H1 (cell line): ENCODE measurements at regions not wholly inside any gene's neighbourhood (a gene's known extent, or its start where the extent isn't known, plus 50 kb on each side); places are given as distances from the start of the nearest gene placed in this dataset.

ENCODE experiments used
- CTCF ChIA-PET: fragments of 300-600 bp; sonication (Branson Sonifier 250); formaldehyde crosslinking; loops from one replicate; lab custom pipeline; 2021; ENCODE audit not compliant: partially characterized antibody; lab: Charles Lee
- POLR2A ChIA-PET: fragments of 300-600 bp; sonication (Branson Sonifier 250); formaldehyde crosslinking; loops from one replicate; lab custom pipeline; 2021; ENCODE audit warnings: inconsistent platforms; ENCODE audit not compliant: partially characterized antibody; lab: Charles Lee
- DNase-seq, 2 experiments: peaks; one replicate each; pipeline versions ENCODE4 v3.0.0 to v3.0.0-alpha.2; 2010 to 2022; ENCODE audit warnings: low spot score in 2 of 2, low read depth in 1 of 2, mixed read lengths in 1 of 2
- FAIRE-seq: peaks from 2 replicates; lab custom pipeline; 2011; peaks lifted over from hg19 to GRCh38; lab: Jason Lieb, UNC
- H2AFZ ChIP-seq: 2 replicates; pipeline ENCODE4 v1.8.1; 2012; ENCODE audit warnings: low read length, inconsistent platforms
- H2AK5ac ChIP-seq: 2 replicates; pipeline ENCODE4 v1.6.1; 2013; ENCODE audit warnings: low read depth, low read length
- H2BK120ac ChIP-seq: replicated peaks from 2 replicates; pipeline ENCODE3; 2013; ENCODE audit warnings: low read depth, low read length, inconsistent platforms
- H2BK12ac ChIP-seq: 2 replicates; pipeline ENCODE4 v1.6.1; 2013; ENCODE audit warnings: low read depth, low read length
- H2BK15ac ChIP-seq: 2 replicates; pipeline ENCODE4 v1.6.1; 2013; ENCODE audit warnings: low read length
- H2BK20ac ChIP-seq: 2 replicates; pipeline ENCODE4 v1.6.1; 2013; ENCODE audit warnings: low read length
- H2BK5ac ChIP-seq: 2 replicates; pipeline ENCODE4 v1.6.1; 2013; ENCODE audit warnings: low read depth, low read length
- H3K14ac ChIP-seq: 2 replicates; pipeline ENCODE4 v1.6.1; 2013; ENCODE audit warnings: inconsistent platforms; ENCODE audit not compliant: insufficient read length
- H3K18ac ChIP-seq: 2 replicates; pipeline ENCODE4 v1.6.1; 2013; ENCODE audit warnings: low read length; ENCODE audit errors: extremely low read depth
- H3K23ac ChIP-seq: 2 replicates; pipeline ENCODE4 v1.6.1; 2013; ENCODE audit warnings: inconsistent platforms; ENCODE audit not compliant: insufficient read length
- H3K23me2 ChIP-seq: 2 replicates; pipeline ENCODE4 v1.6.1; 2013; ENCODE audit warnings: low read depth, low read length
- H3K27ac ChIP-seq: 2 replicates; pipeline ENCODE4 v1.6.1; 2011; ENCODE audit warnings: low read depth, low read length, inconsistent platforms
- H3K27me3 ChIP-seq, 4 experiments: replicated peaks in 1 of 4; 1 replicate in 1 of 4; 2 replicates in 3 of 4; pipeline versions ENCODE4 v1.6.1 to v1.8.1; 2011 to 2013; ENCODE audit warnings: low read length in 3 of 4, mild to moderate bottlenecking in 3 of 4, inconsistent platforms in 2 of 4, mixed read lengths in 2 of 4, moderate library complexity in 1 of 4; ENCODE audit not compliant: control insufficient read depth in 3 of 4, insufficient read depth in 3 of 4; ENCODE audit errors: extremely low read depth in 1 of 4
- H3K36me3 ChIP-seq, 4 experiments: 2 replicates each; pipeline versions ENCODE4 v1.6.1 to v1.8.1; 2011 to 2013; ENCODE audit warnings: mild to moderate bottlenecking in 4 of 4, low read length in 3 of 4, moderate library complexity in 2 of 4, control low read depth in 1 of 4, inconsistent platforms in 1 of 4; ENCODE audit not compliant: insufficient read depth in 4 of 4, control insufficient read depth in 2 of 4
- H3K4ac ChIP-seq: replicated peaks from 2 replicates; pipeline ENCODE3; 2013; ENCODE audit warnings: low read length, low read depth, mixed read lengths, inconsistent platforms; ENCODE audit not compliant: insufficient read length
- H3K4me1 ChIP-seq, 4 experiments: replicated peaks in 1 of 4; 1 replicate in 1 of 4; 2 replicates in 3 of 4; pipeline versions ENCODE4 v1.6.1 to v1.8.1; 2011 to 2013; ENCODE audit warnings: low read length in 3 of 4, inconsistent platforms in 2 of 4, mixed read lengths in 1 of 4; ENCODE audit not compliant: insufficient read depth in 4 of 4, control insufficient read depth in 3 of 4
- H3K4me2 ChIP-seq, 2 experiments: 2 replicates each; pipeline versions ENCODE4 v1.6.1 to v1.8.1; 2011 to 2013; ENCODE audit warnings: low read depth in 2 of 2, low read length in 2 of 2, control low read depth in 1 of 2, inconsistent platforms in 1 of 2, mild to moderate bottlenecking in 1 of 2; ENCODE audit not compliant: insufficient read depth in 1 of 2
- H3K4me3 ChIP-seq, 4 experiments: fragments of 200-600, 300-600 bp in 1 of 4; sonication (generic), shearing (Covaris generic), sonication (Bioruptor Twin) in 1 of 4; 2 replicates each; pipeline versions ENCODE4 v1.5.1 to v1.8.1; 2011 to 2016; ENCODE audit warnings: low read length in 4 of 4, low read depth in 3 of 4, control low read depth in 2 of 4, inconsistent platforms in 2 of 4, mild to moderate bottlenecking in 2 of 4, mixed read lengths in 1 of 4, moderate library complexity in 1 of 4; ENCODE audit not compliant: insufficient read depth in 2 of 4; ENCODE audit errors: extremely low read depth in 1 of 4
- H3K56ac ChIP-seq: replicated peaks from 2 replicates; pipeline ENCODE3; 2013; ENCODE audit warnings: low read depth, mild to moderate bottlenecking, mixed read lengths, low read length, inconsistent platforms; ENCODE audit not compliant: insufficient read length
- H3K79me1 ChIP-seq: 2 replicates; pipeline ENCODE4 v1.6.1; 2013; ENCODE audit warnings: low read depth, low read length, control low read depth
- H3K79me2 ChIP-seq, 2 experiments: 2 replicates each; pipeline versions ENCODE4 v1.6.1 to v1.8.1; 2012 to 2013; ENCODE audit warnings: low read length in 2 of 2, mild to moderate bottlenecking in 2 of 2, inconsistent platforms in 1 of 2; ENCODE audit not compliant: insufficient read depth in 2 of 2, control insufficient read depth in 1 of 2
- H3K9ac ChIP-seq, 4 experiments: replicated peaks in 1 of 4; 1 replicate in 1 of 4; 2 replicates in 3 of 4; pipeline versions ENCODE4 v1.6.1 to v1.8.1; 2011 to 2013; ENCODE audit warnings: low read depth in 3 of 4, low read length in 3 of 4, control low read depth in 2 of 4, mild to moderate bottlenecking in 2 of 4, moderate library complexity in 2 of 4, inconsistent platforms in 1 of 4; ENCODE audit errors: extremely low read depth in 1 of 4
- H3K9me3 ChIP-seq, 2 experiments: 2 replicates each; pipeline versions ENCODE4 v1.6.1 to v1.8.1; 2012 to 2013; ENCODE audit warnings: mild to moderate bottlenecking in 2 of 2, moderate library complexity in 2 of 2, control low read depth in 1 of 2, inconsistent platforms in 1 of 2, low read depth in 1 of 2, low read length in 1 of 2, mixed read lengths in 1 of 2; ENCODE audit not compliant: insufficient read depth in 2 of 2
- H4K20me1 ChIP-seq, 2 experiments: replicated peaks in 1 of 2; 2 replicates each; pipeline versions ENCODE3 to v1.8.1; 2011 to 2013; ENCODE audit warnings: inconsistent platforms in 2 of 2, low read length in 2 of 2, mild to moderate bottlenecking in 1 of 2; ENCODE audit not compliant: insufficient read depth in 2 of 2, control insufficient read depth in 1 of 2
- H4K5ac ChIP-seq: 2 replicates; pipeline ENCODE4 v1.6.1; 2013; ENCODE audit warnings: low read length, low read depth, mixed read lengths, inconsistent platforms; ENCODE audit not compliant: insufficient read length
- H4K8ac ChIP-seq: 2 replicates; pipeline ENCODE4 v1.8.0; 2013; ENCODE audit warnings: mild to moderate bottlenecking, moderate library complexity, low read length, inconsistent platforms; ENCODE audit not compliant: insufficient read depth; ENCODE audit errors: extremely low read depth
- H4K91ac ChIP-seq: replicated peaks from 2 replicates; pipeline ENCODE3; 2013; ENCODE audit warnings: low read length, mixed read lengths, inconsistent platforms; ENCODE audit not compliant: insufficient read length
- WGBS, 2 experiments: shearing (Covaris generic) in 1 of 2; methylation state at CpG; one replicate each; pipeline versions ENCODE4 v1.1.6 to v1.1.7; 2013 to 2015; ENCODE audit warnings: low lambda C conversion rate in 2 of 2, mixed read lengths in 2 of 2, inconsistent platforms in 1 of 2, low coverage in 1 of 2, missing lambda C conversion rate in 1 of 2; ENCODE audit not compliant: insufficient replicate concordance in 2 of 2, insufficient coverage in 1 of 2, insufficient read length in 1 of 2; ENCODE audit errors: extremely low coverage in 1 of 2, missing lambda C conversion rate in 1 of 2; 5-methylcytosine and 5-hydroxymethylcytosine counted together

DNA sequence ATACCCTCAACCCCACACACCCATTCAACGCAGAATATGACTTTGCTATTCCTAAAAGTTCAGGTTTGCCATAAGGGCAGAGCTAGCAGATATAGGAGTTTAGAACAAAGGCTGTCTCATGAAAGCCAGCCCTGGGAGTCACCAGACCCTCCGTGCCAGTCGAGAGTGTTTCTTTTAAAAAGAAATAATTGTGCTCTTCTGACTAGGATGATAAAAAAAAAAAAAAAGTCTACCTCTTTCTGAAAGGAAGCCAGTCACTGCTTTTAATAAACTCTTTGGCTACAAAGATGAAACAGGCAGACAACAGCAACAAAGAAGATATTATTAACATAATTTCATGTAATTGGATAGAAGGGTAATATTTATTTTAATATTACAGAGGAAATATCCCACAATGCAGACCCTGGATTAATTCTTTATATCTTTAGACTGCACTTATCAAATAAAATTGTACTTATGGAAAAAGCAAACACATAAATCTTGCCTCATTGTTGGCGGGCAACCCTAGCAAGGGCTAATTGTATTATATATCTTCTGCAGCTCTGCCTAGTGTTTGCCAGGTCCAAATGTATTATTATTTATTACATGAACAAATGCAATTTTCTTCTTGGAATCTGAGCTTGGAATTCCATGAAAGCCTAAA is 277.5 kb upstream of the DYNLRB2 start:
- Histone ChIP-seq H3K9me3 (no peaks in the 10 kb centered on the region), H3K23ac (no peak overlapping the region), H2BK15ac (no peak overlapping the region), H3K4me2 (no peak overlapping the region), H3K9ac (no peak overlapping the region), H2BK5ac (no peak overlapping the region), H3K27ac (no peak overlapping the region), H3K4me1 (no peaks in the 10 kb centered on the region), H2AK5ac (no peak overlapping the region), H3K4ac (no peak overlapping the region), H3K18ac (no peak overlapping the region), H3K79me2 (no peaks in the 10 kb centered on the region), H3K79me1 (no peaks in the 10 kb centered on the region), H3K14ac (no peak overlapping the region), H4K8ac (no peak overlapping the region), H3K4me3 (no peak overlapping the region), H3K56ac (no peak overlapping the region), H3K27me3 (no peaks in the 10 kb centered on the region), H2BK120ac (no peak overlapping the region), H4K91ac (no peak overlapping the region), H2BK20ac (no peak overlapping the region), H2AFZ (no peak overlapping the region), H3K23me2 (no peaks in the 10 kb centered on the region), H3K36me3 (no peaks in the 10 kb centered on the region; a peak in 1 of 8 replicates), H4K5ac (no peak overlapping the region), H4K20me1 (no peaks in the 10 kb centered on the region), H2BK12ac (no peak overlapping the region)
- ChIA-PET CTCF (interaction anchor here (0.6 kb wide), 1 partner anchor 9 kb away, joined by 4 read pairs; no protein-coding TSS in a partner anchor), POLR2A (no interaction called here)
- WGBS, 2 experiments = 91% methylated on average over 4 of the region's 4 CpGs; no CpG with 5 or more reads in 1 of the 2 experiments
- no peak for FAIRE-seq
- no peak for DNase-seq
